Sigmoid colon (tissue), 6 donors: ENCODE measurements at regions not wholly inside any gene's neighbourhood (a gene's known extent, or its start where the extent isn't known, plus 50 kb on each side); places are given as distances from the start of the nearest gene placed in this dataset.

Experiments used
- DNase-seq: peaks from one replicate; pipeline ENCODE4 v3.0.0-alpha.2; 2019
- H3K27ac ChIP-seq, 4 donors: fragments of 200-600 bp; sonication (generic); one replicate each; pipeline ENCODE4 v1.5.1; 2016 to 2019; ENCODE audit warnings: mild to moderate bottlenecking in 1 of 4
- H3K27me3 ChIP-seq, 3 donors: fragments of 200-600 bp; sonication (generic); one replicate each; pipeline ENCODE4 v1.5.1; 2019; ENCODE audit warnings: mild to moderate bottlenecking in 1 of 3
- H3K36me3 ChIP-seq, 4 donors: fragments of 200-600 bp; sonication (generic); one replicate each; pipeline ENCODE4 v1.5.1; 2016 to 2019
- H3K4me1 ChIP-seq, 4 donors: fragments of 200-600 bp; sonication (generic); one replicate each; pipeline ENCODE4 v1.5.1; 2017 to 2019
- H3K4me3 ChIP-seq, 4 donors: fragments of 200-600 bp; sonication (generic); one replicate each; pipeline ENCODE4 v1.5.1; 2017 to 2019; ENCODE audit warnings: mild to moderate bottlenecking in 2 of 4, moderate library complexity in 1 of 4
- H3K9me3 ChIP-seq, 4 donors: fragments of 200-600 bp in 3 of 4; sonication (generic) in 3 of 4; one replicate each; pipeline versions ENCODE4 v1.5.1 to v1.6.1; 2013 to 2019
- EP300 ChIP-seq, 4 donors: sonication (generic); formaldehyde crosslinking; IDR thresholded peaks; one replicate each; pipeline ENCODE4 v1.6.1; 2017; ENCODE audit warnings: antibody characterized with exemption in 4 of 4
- POLR2A ChIP-seq, 2 donors: fragments of 450-650 bp; IDR thresholded peaks; one replicate each; pipeline ENCODE4 v1.6.1; 2016; ENCODE audit warnings: antibody characterized with exemption in 2 of 2, mild to moderate bottlenecking in 2 of 2, moderate library complexity in 2 of 2
- POLR2AphosphoS5 ChIP-seq, 4 donors: sonication (generic); formaldehyde crosslinking; IDR thresholded peaks; one replicate each; pipeline ENCODE4 v1.6.1; 2017; ENCODE audit warnings: antibody characterized with exemption in 4 of 4
- WGBS, 2 donors: extraction: QIAGEN DNeasy Blood & Tissue Kit; methylation state at CpG; one replicate each; pipeline ENCODE4 v1.1.7; 2013; 5-methylcytosine and 5-hydroxymethylcytosine counted together
- intact Hi-C: fragments of 100-400 bp; cut with DNase I; formaldehyde crosslinking; loops from one replicate; pipeline ENCODE4 v1.15.1; 2023
- TF ChIP-seq, protein P1 (sequence below), 4 experiments: fragments of 450-650 bp in 3 of 4; fragments of 200-600 bp in 1 of 4; IDR thresholded peaks; one replicate each; pipeline ENCODE4 v1.5.1; 2016 to 2019; ENCODE audit warnings: antibody characterized with exemption in 4 of 4, mild to moderate bottlenecking in 3 of 4, moderate library complexity in 2 of 4
- donor health status: healthy with polysubstance abuse.
- donor health status: healthy.

DNA sequence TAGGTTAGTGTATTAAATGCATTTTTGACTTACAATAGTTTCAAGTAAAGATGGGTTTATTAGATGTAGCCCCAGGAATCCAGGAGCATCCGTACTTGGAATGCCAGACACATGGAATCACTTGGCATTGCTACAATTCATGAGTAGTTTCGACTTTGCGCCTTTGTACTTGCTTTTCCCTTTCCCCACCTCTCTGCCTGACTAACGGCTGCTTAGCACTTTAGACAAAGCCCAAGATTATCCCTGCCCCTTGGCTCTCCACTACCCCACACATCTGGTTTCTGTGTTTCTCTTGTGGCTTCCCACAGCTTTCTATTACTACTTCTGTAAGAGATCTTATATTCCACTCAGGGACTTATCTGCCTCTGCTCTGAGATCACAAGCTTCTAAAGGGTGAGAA lies 397.7 kb upstream of the POU3F1 start:
- H3K27me3 ChIP-seq, result peaks cover 4 to 26% (median 19%) of the 10 kb centered on the region in 3 donors
- peaks cover 0 to 7% (median 0%) of the 10 kb centered on the region in 4 donors for H3K9me3 ChIP-seq
- no peak for TF ChIP-seq POLR2AphosphoS5 (IDR thresholded peaks at IDR 0.05)
- no peak for TF ChIP-seq POLR2A (IDR thresholded peaks at IDR 0.05)
- no peak for TF ChIP-seq EP300 (IDR thresholded peaks at IDR 0.05)
- TF ChIP-seq, protein P1, sequence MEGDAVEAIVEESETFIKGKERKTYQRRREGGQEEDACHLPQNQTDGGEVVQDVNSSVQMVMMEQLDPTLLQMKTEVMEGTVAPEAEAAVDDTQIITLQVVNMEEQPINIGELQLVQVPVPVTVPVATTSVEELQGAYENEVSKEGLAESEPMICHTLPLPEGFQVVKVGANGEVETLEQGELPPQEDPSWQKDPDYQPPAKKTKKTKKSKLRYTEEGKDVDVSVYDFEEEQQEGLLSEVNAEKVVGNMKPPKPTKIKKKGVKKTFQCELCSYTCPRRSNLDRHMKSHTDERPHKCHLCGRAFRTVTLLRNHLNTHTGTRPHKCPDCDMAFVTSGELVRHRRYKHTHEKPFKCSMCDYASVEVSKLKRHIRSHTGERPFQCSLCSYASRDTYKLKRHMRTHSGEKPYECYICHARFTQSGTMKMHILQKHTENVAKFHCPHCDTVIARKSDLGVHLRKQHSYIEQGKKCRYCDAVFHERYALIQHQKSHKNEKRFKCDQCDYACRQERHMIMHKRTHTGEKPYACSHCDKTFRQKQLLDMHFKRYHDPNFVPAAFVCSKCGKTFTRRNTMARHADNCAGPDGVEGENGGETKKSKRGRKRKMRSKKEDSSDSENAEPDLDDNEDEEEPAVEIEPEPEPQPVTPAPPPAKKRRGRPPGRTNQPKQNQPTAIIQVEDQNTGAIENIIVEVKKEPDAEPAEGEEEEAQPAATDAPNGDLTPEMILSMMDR (IDR thresholded peaks at IDR 0.05), result no peak
- H3K27ac ChIP-seq, result no peak overlapping the region
- H3K4me1 ChIP-seq, result no peaks in the 10 kb centered on the region
- H3K4me3 ChIP-seq, result no peak overlapping the region
- H3K36me3 ChIP-seq, result no peaks in the 10 kb centered on the region
- DNase-seq, result no peak
- intact Hi-C loops, result no loop called here
- WGBS, 2 donors, result 58 to 68% methylated on average over 4 of the region's 4 CpGs

DNA sequence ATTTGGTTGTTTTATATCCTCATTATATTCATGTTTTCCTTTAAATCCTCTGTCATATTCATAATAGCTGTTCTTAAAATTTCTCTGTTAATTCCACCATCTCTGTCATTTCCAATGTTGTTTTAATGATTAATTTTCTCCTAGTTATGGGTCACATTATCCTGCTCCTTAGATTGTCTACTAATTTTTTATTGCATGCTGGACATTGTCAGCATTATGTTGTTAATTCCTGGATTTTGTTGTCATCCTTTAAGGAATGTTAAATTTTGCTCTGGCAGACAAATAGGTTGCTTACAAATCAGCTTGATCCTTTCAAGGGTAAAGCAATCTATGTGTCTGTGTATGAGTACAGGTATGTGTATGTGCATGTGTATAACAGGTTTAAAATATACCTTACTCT lies 393.8 kb upstream of the POU3F1 start:
- intact Hi-C loops, result no loop called here
- TF ChIP-seq, protein P1 (IDR thresholded peaks at IDR 0.05), result no peak
- TF ChIP-seq EP300 (IDR thresholded peaks at IDR 0.05) (no peak), POLR2AphosphoS5 (IDR thresholded peaks at IDR 0.05) (no peak), POLR2A (IDR thresholded peaks at IDR 0.05) (no peak)

GRCh38 chr1:38436749-38437148 lies 390.2 kb upstream of the POU3F1 start:
- 56 to 64% methylated on average over 4 of the region's 4 CpGs for WGBS, 2 donors
- intact Hi-C loops, result no loop called here
- no peak overlapping the region for H3K27ac ChIP-seq

More for the DNA sequence above, 393.8 kb upstream of the POU3F1 start:
- no peak for DNase-seq
- Histone ChIP-seq H3K27ac (no peak overlapping the region), H3K4me1 (no peaks in the 10 kb centered on the region), H3K27me3 (peaks cover 0 to 15% (median 7%) of the 10 kb centered on the region in 3 donors), H3K9me3 (peaks cover 0 to 7% (median 0%) of the 10 kb centered on the region in 4 donors), H3K4me3 (no peak overlapping the region), H3K36me3 (no peaks in the 10 kb centered on the region)

DNA sequence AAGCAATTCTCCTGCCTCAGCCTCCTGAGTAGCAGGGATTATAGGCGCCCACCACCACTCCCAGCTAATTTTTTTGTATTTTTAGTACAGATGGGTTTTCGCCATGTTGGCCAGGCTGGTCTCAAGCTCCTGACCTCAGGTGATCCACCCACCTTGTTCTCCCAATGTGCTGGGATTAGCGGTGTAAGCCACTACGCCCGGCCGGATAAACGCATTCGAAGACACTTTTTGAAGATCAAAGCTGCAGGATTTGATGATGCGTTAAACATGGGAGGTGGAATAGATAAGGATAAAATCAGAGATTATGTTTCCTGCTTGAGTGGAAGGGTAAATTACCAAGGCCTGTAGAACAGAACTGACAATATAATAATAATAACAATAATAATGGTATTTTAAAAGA lies 389.4 kb upstream of the POU3F1 start:
- Histone ChIP-seq H3K9me3 (peaks cover 0 to 2% (median 0%) of the 10 kb centered on the region in 4 donors), H3K36me3 (no peaks in the 10 kb centered on the region), H3K27me3 (peaks cover 0 to 5% (median 0%) of the 10 kb centered on the region in 3 donors), H3K4me3 (no peak overlapping the region), H3K27ac (no peak overlapping the region), H3K4me1 (no peaks in the 10 kb centered on the region)
- WGBS, 2 donors, result 86 to 91% methylated on average over 9 of the region's 9 CpGs
- no peak for DNase-seq
- no peak for TF ChIP-seq EP300 (IDR thresholded peaks at IDR 0.05)
- no peak for TF ChIP-seq POLR2AphosphoS5 (IDR thresholded peaks at IDR 0.05)
- no peak for TF ChIP-seq POLR2A (IDR thresholded peaks at IDR 0.05)
- TF ChIP-seq, protein P1 (IDR thresholded peaks at IDR 0.05), result no peak
- intact Hi-C loops, result no loop called here

More at GRCh38 chr1:38436749-38437148, 390.2 kb upstream of the POU3F1 start:
- peaks cover 0 to 7% (median 0%) of the 10 kb centered on the region in 4 donors for H3K9me3 ChIP-seq
- no peaks in the 10 kb centered on the region for H3K4me1 ChIP-seq
- no peak for DNase-seq
- peaks cover 0 to 5% (median 0%) of the 10 kb centered on the region in 3 donors for H3K27me3 ChIP-seq
- H3K36me3 ChIP-seq, result no peaks in the 10 kb centered on the region
- H3K4me3 ChIP-seq, result no peak overlapping the region
- TF ChIP-seq EP300 (IDR thresholded peaks at IDR 0.05) (no peak), POLR2A (IDR thresholded peaks at IDR 0.05) (no peak), POLR2AphosphoS5 (IDR thresholded peaks at IDR 0.05) (no peak)

GRCh38 chr1:38433084-38433722 lies 386.6 kb upstream of the POU3F1 start:
- DNase-seq, result no peak
- Histone ChIP-seq H3K4me1 (no peaks in the 10 kb centered on the region), H3K36me3 (no peaks in the 10 kb centered on the region), H3K27me3 (no peaks in the 10 kb centered on the region), H3K4me3 (no peak overlapping the region), H3K9me3 (no peaks in the 10 kb centered on the region), H3K27ac (no peak overlapping the region)
- no peak for TF ChIP-seq POLR2AphosphoS5 (IDR thresholded peaks at IDR 0.05)
- no peak for TF ChIP-seq POLR2A (IDR thresholded peaks at IDR 0.05)
- TF ChIP-seq EP300 (IDR thresholded peaks at IDR 0.05), result no peak
- TF ChIP-seq, protein P1 (IDR thresholded peaks at IDR 0.05), result no peak
- 69 to 74% methylated on average over 10 of the region's 10 CpGs for WGBS, 2 donors
- intact Hi-C loops, result no loop called here
